ENCODE measurements at regions not wholly inside any gene's neighbourhood (a gene's known extent, or its start where the extent isn't known, plus 50 kb on each side); places are given as distances from the start of the nearest gene placed in this dataset.
"Not testable (repeated sequence)": the region's sequence is repeated elsewhere in the genome, so short reads cannot be mapped to it uniquely, and the experiment has no call there.

- Histone ChIP-seq H3K36me3 (replicated peaks; ENCODE audit: control insufficient read depth, insufficient read depth, low read length) (no peaks in the 10 kb centered on the region), H3K27me3 (ENCODE audit: control insufficient read depth, insufficient read depth, low read length) (no peaks in the 10 kb centered on the region), H3K4me3 (ENCODE audit: insufficient read depth, low read depth, low read length) (no peak overlapping the region)
- no peak for DNase-seq
These were observed 173.2 kb upstream of the OR13F1 start for GRCh38 chr9:104330841-104331240.

GRCh38 chr9:104334549-104334948 is 169.5 kb upstream of the OR13F1 start:
- H3K4me3 ChIP-seq (ENCODE audit: insufficient read depth, low read depth, low read length) = no peak overlapping the region
- H3K36me3 ChIP-seq (replicated peaks; ENCODE audit: control insufficient read depth, insufficient read depth, low read length) = no peaks in the 10 kb centered on the region
- no peak for DNase-seq
- H3K27me3 ChIP-seq (ENCODE audit: control insufficient read depth, insufficient read depth, low read length) = no peaks in the 10 kb centered on the region

DNA sequence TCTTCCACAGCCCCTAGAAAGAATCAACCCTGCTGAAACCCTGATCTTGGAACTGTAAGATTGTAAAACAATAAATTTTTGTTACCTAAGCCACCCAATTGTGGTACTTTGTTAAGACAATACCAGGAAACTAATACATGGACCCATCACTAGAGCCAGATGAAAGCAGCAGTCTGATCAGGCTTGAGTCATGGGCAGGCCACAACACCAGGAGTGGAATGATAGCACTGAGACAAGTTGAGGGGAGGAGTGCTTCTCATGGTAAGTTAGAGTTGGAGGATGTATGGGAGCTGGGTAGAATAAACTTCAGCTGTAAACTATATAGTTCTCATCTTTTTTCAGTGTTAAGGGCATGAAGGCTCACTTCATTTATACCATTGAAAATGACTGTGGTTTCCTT is 164.4 kb upstream of the OR13F1 start:
- Histone ChIP-seq H3K36me3 (replicated peaks; ENCODE audit: control insufficient read depth, insufficient read depth, low read length) (no peaks in the 10 kb centered on the region), H3K4me3 (ENCODE audit: insufficient read depth, low read depth, low read length) (no peak overlapping the region), H3K27me3 (ENCODE audit: control insufficient read depth, insufficient read depth, low read length) (no peaks in the 10 kb centered on the region)
- no peak for DNase-seq

DNA sequence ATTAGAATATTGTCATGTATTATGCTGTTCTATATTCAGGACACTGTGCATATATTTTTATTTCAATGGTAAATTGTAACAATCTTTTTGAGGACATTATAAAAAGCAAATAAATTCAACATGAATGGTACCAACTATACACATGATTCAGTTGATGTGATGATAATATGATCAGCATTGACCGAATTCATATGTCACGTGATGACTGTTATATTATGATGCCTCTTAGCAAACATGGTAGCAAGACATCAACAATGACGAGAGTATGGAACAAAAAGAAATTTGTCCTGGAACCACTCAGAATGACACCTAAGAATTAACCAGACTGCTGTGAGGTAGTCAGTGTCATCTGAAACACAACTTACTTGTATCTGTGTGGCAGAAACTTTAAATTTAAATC is 161.5 kb upstream of the OR13F1 start:
- no peaks in the 10 kb centered on the region for H3K27me3 ChIP-seq (ENCODE audit: control insufficient read depth, insufficient read depth, low read length)

DNA sequence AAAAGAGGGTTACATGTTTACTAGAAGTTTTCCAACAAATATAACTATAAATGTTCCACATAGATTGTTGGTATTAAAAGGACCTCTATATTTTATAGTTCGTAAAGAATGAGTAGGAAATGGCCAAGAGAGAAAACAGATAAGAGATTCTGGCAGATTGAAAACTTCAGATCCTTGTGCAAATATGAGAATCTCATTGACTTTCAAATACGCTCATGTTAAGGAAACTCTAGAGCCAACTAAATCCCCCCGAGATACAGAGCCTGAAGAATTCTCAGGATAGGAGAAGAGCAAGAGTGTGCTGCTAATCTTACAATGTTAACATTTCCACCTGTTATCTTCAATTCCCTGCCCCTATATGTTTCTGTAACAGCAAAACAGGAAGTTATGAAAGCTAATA is 159.0 kb upstream of the OR13F1 start:
- DNase-seq = no peak
- H3K4me3 ChIP-seq (ENCODE audit: insufficient read depth, low read depth, low read length) = no peak overlapping the region
- H3K36me3 ChIP-seq (replicated peaks; ENCODE audit: control insufficient read depth, insufficient read depth, low read length) = no peaks in the 10 kb centered on the region
- no peaks in the 10 kb centered on the region for H3K27me3 ChIP-seq (ENCODE audit: control insufficient read depth, insufficient read depth, low read length)

More for the DNA sequence above, 161.5 kb upstream of the OR13F1 start:
- no peak for DNase-seq
- Histone ChIP-seq H3K36me3 (replicated peaks; ENCODE audit: control insufficient read depth, insufficient read depth, low read length) (no peaks in the 10 kb centered on the region), H3K4me3 (ENCODE audit: insufficient read depth, low read depth, low read length) (no peak overlapping the region)

DNA sequence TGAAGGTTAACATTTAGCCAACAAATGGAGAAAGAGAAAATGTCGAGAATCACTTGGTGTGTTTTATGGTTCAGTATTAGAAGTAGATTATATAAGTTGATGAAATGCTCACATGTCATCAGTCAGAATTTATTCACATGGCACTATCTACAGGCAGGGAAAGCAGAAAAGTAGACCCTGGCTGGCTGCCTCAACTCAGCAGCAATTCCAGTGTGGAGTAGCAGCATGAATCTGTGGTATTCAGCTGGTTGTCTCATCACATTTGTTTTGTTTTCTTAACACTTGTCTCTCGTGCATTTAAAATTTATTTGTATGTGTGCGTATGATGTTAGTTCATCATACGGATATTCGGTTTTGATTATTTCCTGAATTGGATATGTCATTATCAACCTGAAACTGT is 153.5 kb upstream of the OR13F1 start:
- Histone ChIP-seq H3K27me3 (ENCODE audit: control insufficient read depth, insufficient read depth, low read length) (no peaks in the 10 kb centered on the region), H3K36me3 (replicated peaks; ENCODE audit: control insufficient read depth, insufficient read depth, low read length) (no peaks in the 10 kb centered on the region), H3K4me3 (ENCODE audit: insufficient read depth, low read depth, low read length) (no peak overlapping the region)
- no peak for DNase-seq

- DNase-seq = no peak
- H3K36me3 ChIP-seq (replicated peaks; ENCODE audit: control insufficient read depth, insufficient read depth, low read length) = no peaks in the 10 kb centered on the region
- H3K4me3 ChIP-seq (ENCODE audit: insufficient read depth, low read depth, low read length) = no peak overlapping the region
- no peaks in the 10 kb centered on the region for H3K27me3 ChIP-seq (ENCODE audit: control insufficient read depth, insufficient read depth, low read length)
These were observed 152.3 kb upstream of the OR13F1 start for GRCh38 chr9:104351726-104352125.

- Histone ChIP-seq H3K27me3 (ENCODE audit: control insufficient read depth, insufficient read depth, low read length) (no peaks in the 10 kb centered on the region), H3K4me3 (ENCODE audit: insufficient read depth, low read depth, low read length) (no peak overlapping the region), H3K36me3 (replicated peaks; ENCODE audit: control insufficient read depth, insufficient read depth, low read length) (no peaks in the 10 kb centered on the region)
- DNase-seq = no peak
These were observed 142.9 kb upstream of the OR13F1 start for GRCh38 chr9:104361207-104361606.

- DNase-seq = no peak
- Histone ChIP-seq H3K27me3 (ENCODE audit: control insufficient read depth, insufficient read depth, low read length) (no peaks in the 10 kb centered on the region), H3K36me3 (replicated peaks; ENCODE audit: control insufficient read depth, insufficient read depth, low read length) (no peaks in the 10 kb centered on the region), H3K4me3 (ENCODE audit: insufficient read depth, low read depth, low read length) (no peak overlapping the region)
These were observed 141.1 kb upstream of the OR13F1 start for GRCh38 chr9:104362912-104363472.

DNA sequence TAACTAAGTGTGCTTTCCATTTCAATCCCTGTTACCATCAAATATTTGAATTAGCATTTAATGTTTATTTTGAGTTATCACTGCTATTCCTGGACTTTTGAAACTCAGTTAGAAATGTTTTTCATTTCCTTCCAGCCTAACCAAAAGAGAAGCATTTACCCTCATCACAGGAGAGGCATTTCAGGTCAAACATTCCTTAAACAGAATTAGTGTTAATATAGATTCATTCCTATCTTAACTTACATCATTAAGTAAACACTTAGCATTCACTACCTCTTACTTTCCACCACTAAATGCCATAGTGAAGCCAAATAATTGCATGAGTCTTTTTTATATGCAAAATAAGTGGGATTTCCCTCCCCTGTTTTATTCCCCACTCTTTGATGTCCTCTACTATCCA is 136.6 kb upstream of the OR13F1 start:
- no peaks in the 10 kb centered on the region for H3K27me3 ChIP-seq (ENCODE audit: control insufficient read depth, insufficient read depth, low read length)
- no peaks in the 10 kb centered on the region for H3K36me3 ChIP-seq (replicated peaks; ENCODE audit: control insufficient read depth, insufficient read depth, low read length)
- H3K4me3 ChIP-seq (ENCODE audit: insufficient read depth, low read depth, low read length) = no peak overlapping the region
- no peak for DNase-seq

- H3K4me3 ChIP-seq (ENCODE audit: insufficient read depth, low read depth, low read length); H3K36me3 ChIP-seq (replicated peaks; ENCODE audit: control insufficient read depth, insufficient read depth, low read length); DNase-seq; H3K27me3 ChIP-seq (ENCODE audit: control insufficient read depth, insufficient read depth, low read length): not testable (repeated sequence)
These were observed 135.7 kb upstream of the OR13F1 start for GRCh38 chr9:104368318-104368717.

- Histone ChIP-seq H3K27me3 (ENCODE audit: control insufficient read depth, insufficient read depth, low read length) (no peaks in the 10 kb centered on the region), H3K4me3 (ENCODE audit: insufficient read depth, low read depth, low read length) (no peak overlapping the region), H3K36me3 (replicated peaks; ENCODE audit: control insufficient read depth, insufficient read depth, low read length) (no peaks in the 10 kb centered on the region)
- no peak for DNase-seq
These were observed 129.4 kb upstream of the OR13F1 start for GRCh38 chr9:104374711-104375110.

- Histone ChIP-seq H3K36me3 (replicated peaks; ENCODE audit: control insufficient read depth, insufficient read depth, low read length) (no peaks in the 10 kb centered on the region), H3K4me3 (ENCODE audit: insufficient read depth, low read depth, low read length) (no peak overlapping the region)
- no peak for DNase-seq
These were observed 118.0 kb upstream of the OR13F1 start for GRCh38 chr9:104386013-104386412.

GRCh38 chr9:104386425-104387069 is 117.5 kb upstream of the OR13F1 start:
- no peaks in the 10 kb centered on the region for H3K36me3 ChIP-seq (replicated peaks; ENCODE audit: control insufficient read depth, insufficient read depth, low read length)
- DNase-seq = peak; percentile 43

More at GRCh38 chr9:104386013-104386412, 118.0 kb upstream of the OR13F1 start:
- no peaks in the 10 kb centered on the region for H3K27me3 ChIP-seq (ENCODE audit: control insufficient read depth, insufficient read depth, low read length)

DNA sequence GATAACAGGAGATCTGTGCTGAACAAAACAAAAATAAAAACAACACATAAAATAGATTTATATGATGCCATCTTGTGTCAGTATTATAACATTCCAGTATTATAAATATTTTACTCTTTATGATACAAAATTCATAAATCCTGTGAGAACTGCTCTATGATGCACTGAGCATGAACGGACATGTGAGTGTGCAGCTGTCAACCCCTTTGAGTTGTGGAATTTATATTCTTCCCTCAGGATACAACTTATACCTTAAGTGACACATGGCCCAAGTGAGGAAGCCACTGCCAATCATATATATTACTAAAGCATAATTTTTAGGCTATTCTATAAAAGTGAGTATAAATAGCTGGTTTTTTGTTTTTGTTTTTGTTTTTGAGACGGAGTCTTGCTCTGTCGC is 116.0 kb upstream of the OR13F1 start:
- Histone ChIP-seq H3K36me3 (replicated peaks; ENCODE audit: control insufficient read depth, insufficient read depth, low read length) (no peaks in the 10 kb centered on the region), H3K4me3 (ENCODE audit: insufficient read depth, low read depth, low read length) (no peak overlapping the region), H3K27me3 (ENCODE audit: control insufficient read depth, insufficient read depth, low read length) (no peaks in the 10 kb centered on the region)
- no peak for DNase-seq

More at GRCh38 chr9:104386425-104387069, 117.5 kb upstream of the OR13F1 start:
- H3K27me3 ChIP-seq (ENCODE audit: control insufficient read depth, insufficient read depth, low read length) = no peaks in the 10 kb centered on the region
- H3K4me3 ChIP-seq (ENCODE audit: insufficient read depth, low read depth, low read length) = no peak overlapping the region

DNA sequence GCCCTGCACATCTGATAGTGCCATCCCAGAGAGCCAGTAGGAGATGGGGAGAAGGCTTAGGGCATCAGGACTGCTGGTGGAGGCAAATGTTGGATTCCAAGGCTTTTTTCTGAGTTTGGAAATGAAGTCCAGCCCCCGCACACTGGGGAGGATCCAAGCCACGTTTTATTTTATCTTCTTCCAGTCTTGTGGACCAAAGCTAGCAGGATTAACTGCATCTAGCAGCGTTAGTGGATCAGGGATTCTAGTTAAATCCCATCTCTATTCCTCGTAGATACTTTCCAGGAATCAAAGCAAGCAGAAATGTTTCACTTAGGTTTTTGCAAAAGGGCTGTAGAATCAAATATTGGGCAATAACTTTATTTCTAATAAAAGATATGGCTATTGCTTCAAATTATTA is 114.7 kb upstream of the OR13F1 start:
- no peak for DNase-seq
- Histone ChIP-seq H3K4me3 (ENCODE audit: insufficient read depth, low read depth, low read length) (no peak overlapping the region), H3K36me3 (replicated peaks; ENCODE audit: control insufficient read depth, insufficient read depth, low read length) (no peaks in the 10 kb centered on the region), H3K27me3 (ENCODE audit: control insufficient read depth, insufficient read depth, low read length) (no peaks in the 10 kb centered on the region)

Data from H7 (cell line).